ENCODE measurements at regions not wholly inside any gene's neighbourhood (a gene's known extent, or its start where the extent isn't known, plus 50 kb on each side); places are given as distances from the start of the nearest gene placed in this dataset.

- no peak for TF ChIP-seq CTCF (IDR thresholded peaks at IDR 0.05; ENCODE audit: low read depth, low read length, poor library complexity, severe bottlenecking)
- TF ChIP-seq EZH2phosphoT487 (IDR thresholded peaks at IDR 0.05; ENCODE audit: borderline replicate concordance, low read length) = no peak
These were observed 162.5 kb downstream of the TTC32 start for GRCh38 chr2:19739256-19739655.

All from DOHH2 (cell line).